ENCODE measurements at regions not wholly inside any gene's neighbourhood (a gene's known extent, or its start where the extent isn't known, plus 50 kb on each side); places are given as distances from the start of the nearest gene placed in this dataset.

GRCh38 chr14:38629412-38629811 lies 373.5 kb upstream of the CLEC14A start:
- TF ChIP-seq ZSCAN23 (tag by site-specific recombination; IDR thresholded peaks at IDR 0.05) (no peak), SCRT1 (tag by site-specific recombination; IDR thresholded peaks at IDR 0.05; ENCODE audit: borderline replicate concordance) (no peak), ZSCAN4 (tag by site-specific recombination; IDR thresholded peaks at IDR 0.05) (no peak), ZNF658 (tag by site-specific recombination; IDR thresholded peaks at IDR 0.05) (no peak), ZNF341 (tag by site-specific recombination; IDR thresholded peaks at IDR 0.05; ENCODE audit: low read depth) (no peak), EGR2 (tag by site-specific recombination; IDR thresholded peaks at IDR 0.05; ENCODE audit: low read depth) (no peak), BCL11B (tag by site-specific recombination; IDR thresholded peaks at IDR 0.05; ENCODE audit: low read depth) (no peak)
- H3K36me3 ChIP-seq (ENCODE audit: control insufficient read depth in 2 of 2, insufficient read depth in 1 of 2, low read length in 2 of 2): no peaks in the 10 kb centered on the region
- POLR2A ChIA-PET: no interaction called here
- H3K4me1 ChIP-seq (ENCODE audit: control insufficient read depth, insufficient read depth, low read length): no peaks in the 10 kb centered on the region
- no peak overlapping the region for H3K4me3 ChIP-seq (ENCODE audit: low read depth, low read length)
- no peaks in the 10 kb centered on the region for H3K9me3 ChIP-seq (ENCODE audit: control insufficient read depth, insufficient read depth, low read depth, low read length)
- CTCF ChIA-PET: no interaction called here
- no peak overlapping the region for H3K27ac ChIP-seq (ENCODE audit: extremely low read depth, low read depth, low read length)

- ChIA-PET POLR2A (no interaction called here), CTCF (interaction anchor here (0.7 kb wide), 1 partner anchor 263 kb away, joined by 4 read pairs; no protein-coding TSS in a partner anchor)
- H3K27ac ChIP-seq (ENCODE audit: extremely low read depth, low read depth, low read length): no peak overlapping the region
Measured at GRCh38 chr14:38627163-38627562, 371.3 kb upstream of the CLEC14A start.

GRCh38 chr14:38623661-38624060 lies 367.8 kb upstream of the CLEC14A start:
- no peaks in the 10 kb centered on the region for H3K4me1 ChIP-seq (ENCODE audit: control insufficient read depth, insufficient read depth, low read length)
- no peaks in the 10 kb centered on the region for H3K9me3 ChIP-seq (ENCODE audit: control insufficient read depth, insufficient read depth, low read depth, low read length)
- POLR2A ChIA-PET: no interaction called here
- CTCF ChIA-PET: interaction anchor here (0.9 kb wide), 1 partner anchor 392 kb away, joined by 3 read pairs; no protein-coding TSS in a partner anchor
- no peak overlapping the region for H3K27ac ChIP-seq (ENCODE audit: extremely low read depth, low read depth, low read length)
- H3K36me3 ChIP-seq (ENCODE audit: control insufficient read depth in 2 of 2, insufficient read depth in 1 of 2, low read length in 2 of 2): no peaks in the 10 kb centered on the region
- H3K4me3 ChIP-seq (ENCODE audit: low read depth, low read length): no peak overlapping the region
- TF ChIP-seq ZNF280C (tag by site-specific recombination; IDR thresholded peaks at IDR 0.05) (no peak), ZBTB20 (tag by site-specific recombination; IDR thresholded peaks at IDR 0.05) (no peak), ZSCAN16 (tag by site-specific recombination; IDR thresholded peaks at IDR 0.05) (no peak), ZNF521 (tag by site-specific recombination; IDR thresholded peaks at IDR 0.05) (no peak), ZFP69B (tag by site-specific recombination; IDR thresholded peaks at IDR 0.05) (no peak)

More at GRCh38 chr14:38627163-38627562, 371.3 kb upstream of the CLEC14A start:
- TF ChIP-seq PATZ1 (tag by site-specific recombination; IDR thresholded peaks at IDR 0.05) (no peak), WT1 (tag by site-specific recombination; IDR thresholded peaks at IDR 0.05) (no peak), ZFHX2 (tag by site-specific recombination; conservative IDR thresholded peaks at IDR 0.05) (no peak)
- no peaks in the 10 kb centered on the region for H3K4me1 ChIP-seq (ENCODE audit: control insufficient read depth, insufficient read depth, low read length)
- H3K9me3 ChIP-seq (ENCODE audit: control insufficient read depth, insufficient read depth, low read depth, low read length): no peaks in the 10 kb centered on the region
- H3K36me3 ChIP-seq (ENCODE audit: control insufficient read depth in 2 of 2, insufficient read depth in 1 of 2, low read length in 2 of 2): no peaks in the 10 kb centered on the region
- no peak overlapping the region for H3K4me3 ChIP-seq (ENCODE audit: low read depth, low read length)

All from HEK293 (cell line).